LNCaP clone FGC (cell line): ENCODE measurements at regions not wholly inside any gene's neighbourhood (a gene's known extent, or its start where the extent isn't known, plus 50 kb on each side); places are given as distances from the start of the nearest gene placed in this dataset.

ENCODE experiments used
- DNase-seq: peaks from one replicate; pipeline ENCODE4 v3.0.0-alpha.2; 2011; ENCODE audit warnings: low read depth
- H3K4me3 ChIP-seq: 2 replicates; pipeline ENCODE4 v1.5.1; 2011; ENCODE audit warnings: mild to moderate bottlenecking, low read depth, low read length, control low read depth
- TF ChIP-seq, protein P1 (sequence below): IDR thresholded peaks from 2 replicates; pipeline ENCODE4 v1.5.1; 2012; ENCODE audit warnings: mild to moderate bottlenecking; ENCODE audit not compliant: control insufficient read depth, insufficient read depth; ENCODE audit errors: extremely low read depth

DNA sequence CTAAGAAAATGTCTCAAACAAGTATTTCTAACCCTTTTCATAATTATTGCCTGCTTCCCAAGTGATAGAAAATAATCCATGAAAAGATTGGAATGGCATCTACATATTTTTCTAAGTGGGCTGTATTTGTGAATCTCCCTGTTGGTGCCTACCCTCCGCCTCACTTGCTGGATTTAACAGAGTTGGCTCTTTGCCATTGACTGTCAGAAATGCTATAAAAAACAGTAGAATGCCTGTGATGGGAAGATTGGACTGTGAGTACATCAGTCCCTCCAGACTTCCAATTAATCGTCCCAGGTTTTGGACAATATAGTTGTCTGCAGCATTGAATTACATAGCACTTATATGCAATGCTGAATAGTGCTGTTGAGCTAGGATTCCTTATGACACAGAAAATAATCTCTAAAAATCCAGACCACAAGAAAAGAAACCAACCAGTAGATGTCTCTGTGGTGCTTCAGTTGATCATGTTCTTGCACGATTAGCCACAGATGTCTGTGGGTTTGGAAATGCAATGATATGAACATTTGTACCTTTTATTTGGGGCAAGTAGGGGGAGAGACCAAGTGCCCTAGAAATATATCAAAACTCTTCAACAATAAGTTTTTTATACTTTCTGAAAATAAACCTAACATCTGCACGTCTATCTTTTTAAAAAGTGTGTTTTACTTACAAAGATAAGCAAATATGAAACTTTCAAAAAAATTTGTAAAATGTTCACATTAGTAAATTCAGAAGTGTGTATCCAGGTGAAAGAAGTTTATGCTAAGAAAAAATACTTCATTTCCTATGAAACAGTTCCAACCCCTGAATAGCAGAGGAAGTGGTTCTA lies 88.5 kb downstream of the DYNAP start:
- peak; percentile 70 for DNase-seq
- TF ChIP-seq, protein P1, sequence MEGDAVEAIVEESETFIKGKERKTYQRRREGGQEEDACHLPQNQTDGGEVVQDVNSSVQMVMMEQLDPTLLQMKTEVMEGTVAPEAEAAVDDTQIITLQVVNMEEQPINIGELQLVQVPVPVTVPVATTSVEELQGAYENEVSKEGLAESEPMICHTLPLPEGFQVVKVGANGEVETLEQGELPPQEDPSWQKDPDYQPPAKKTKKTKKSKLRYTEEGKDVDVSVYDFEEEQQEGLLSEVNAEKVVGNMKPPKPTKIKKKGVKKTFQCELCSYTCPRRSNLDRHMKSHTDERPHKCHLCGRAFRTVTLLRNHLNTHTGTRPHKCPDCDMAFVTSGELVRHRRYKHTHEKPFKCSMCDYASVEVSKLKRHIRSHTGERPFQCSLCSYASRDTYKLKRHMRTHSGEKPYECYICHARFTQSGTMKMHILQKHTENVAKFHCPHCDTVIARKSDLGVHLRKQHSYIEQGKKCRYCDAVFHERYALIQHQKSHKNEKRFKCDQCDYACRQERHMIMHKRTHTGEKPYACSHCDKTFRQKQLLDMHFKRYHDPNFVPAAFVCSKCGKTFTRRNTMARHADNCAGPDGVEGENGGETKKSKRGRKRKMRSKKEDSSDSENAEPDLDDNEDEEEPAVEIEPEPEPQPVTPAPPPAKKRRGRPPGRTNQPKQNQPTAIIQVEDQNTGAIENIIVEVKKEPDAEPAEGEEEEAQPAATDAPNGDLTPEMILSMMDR: peak; percentile 72
- no peak overlapping the region for H3K4me3 ChIP-seq

- TF ChIP-seq, protein P1: no peak
- H3K4me3 ChIP-seq: no peak overlapping the region
- no peak for DNase-seq
Observed at GRCh38 chr18:54684784-54685183, 93.7 kb downstream of the DYNAP start.

GRCh38 chr18:54689319-54689718 lies 98.3 kb downstream of the DYNAP start:
- TF ChIP-seq, protein P1: no peak
- no peak overlapping the region for H3K4me3 ChIP-seq
- DNase-seq: no peak

GRCh38 chr18:54690198-54690597 lies 99.2 kb downstream of the DYNAP start:
- TF ChIP-seq, protein P1: no peak
- DNase-seq: no peak
- H3K4me3 ChIP-seq: no peak overlapping the region

DNA sequence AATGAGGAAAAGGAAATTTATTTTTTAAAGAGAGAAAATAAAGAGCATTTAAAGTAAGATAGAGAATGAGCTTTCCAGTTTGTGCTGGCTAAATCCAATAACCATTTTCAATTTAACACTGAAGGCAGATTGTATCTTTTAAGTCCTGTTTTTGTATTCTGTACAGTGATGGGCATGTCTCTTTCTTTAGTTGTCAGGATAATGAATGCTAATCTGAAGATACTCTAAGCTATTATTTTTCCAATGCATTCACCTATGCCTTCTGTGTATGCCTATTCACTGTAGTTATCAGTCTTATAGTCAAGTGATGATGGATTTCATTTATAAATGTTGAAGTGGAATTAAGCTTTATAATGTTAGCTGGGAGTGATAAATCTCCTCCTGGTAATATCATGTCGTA lies 101.4 kb downstream of the DYNAP start:
- DNase-seq: no peak
- H3K4me3 ChIP-seq: no peak overlapping the region
- TF ChIP-seq, protein P1: no peak

DNA sequence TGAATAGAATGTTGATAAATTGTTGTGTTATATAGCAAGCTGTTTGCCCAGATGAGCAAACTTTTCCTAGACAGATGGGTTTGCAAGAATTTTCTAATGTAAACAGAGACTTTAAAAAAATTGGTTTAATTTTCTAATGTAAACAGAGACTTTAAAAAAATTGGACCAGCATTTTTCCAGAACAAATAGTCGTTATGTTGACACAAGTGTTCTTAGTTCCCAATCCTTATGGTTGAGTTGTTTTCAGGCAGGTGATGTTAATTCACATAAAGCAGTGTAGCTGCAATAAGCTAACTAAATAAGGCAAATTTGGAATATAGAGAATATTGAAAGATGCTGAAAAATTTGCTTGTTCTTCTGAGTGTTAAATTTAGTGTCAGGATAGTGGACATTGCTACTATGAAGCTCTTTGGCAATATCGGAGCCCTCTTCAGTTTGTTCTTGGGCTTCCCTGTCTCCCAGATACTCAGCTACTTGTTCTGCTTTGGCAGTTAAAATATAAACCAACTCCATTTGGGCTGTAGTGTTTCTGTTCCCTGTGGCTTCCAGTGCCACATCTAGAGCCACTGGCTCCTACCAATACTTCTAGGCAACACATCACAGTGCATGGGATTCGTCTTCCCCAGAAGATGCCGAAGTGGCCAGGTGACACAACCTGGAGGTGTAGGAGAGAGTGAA lies 105.7 kb downstream of the DYNAP start:
- H3K4me3 ChIP-seq: no peak overlapping the region
- TF ChIP-seq, protein P1: no peak
- peak; percentile 53 for DNase-seq
